Upper lobe of right lung (tissue), 1 donor: ENCODE measurements at regions not wholly inside any gene's neighbourhood (a gene's known extent, or its start where the extent isn't known, plus 50 kb on each side); places are given as distances from the start of the nearest gene placed in this dataset.

Experiments
- ATAC-seq: fragments of 200-7000 bp; cut with Tn5 transposase; one replicate; pipeline ENCODE4 v1.9.1; 2020; ENCODE audit warnings: mild to moderate bottlenecking, moderate library complexity
- DNase-seq: peaks from one replicate; pipeline ENCODE4 v3.0.0-alpha.2; 2020
- H3K27ac ChIP-seq: fragments of 200-600 bp; one replicate; pipeline ENCODE4 v1.8.0; 2022
- H3K27me3 ChIP-seq: fragments of 200-600 bp; one replicate; pipeline ENCODE4 v1.8.0; 2022; ENCODE audit warnings: mild to moderate bottlenecking
- H3K36me3 ChIP-seq: fragments of 200-600 bp; one replicate; pipeline ENCODE4 v1.8.0; 2022
- H3K4me1 ChIP-seq: fragments of 200-600 bp; one replicate; pipeline ENCODE4 v1.8.0; 2022
- H3K4me3 ChIP-seq: fragments of 200-600 bp; one replicate; pipeline ENCODE4 v1.8.0; 2022; ENCODE audit warnings: mild to moderate bottlenecking
- H3K9me3 ChIP-seq: fragments of 200-600 bp; one replicate; pipeline ENCODE4 v1.8.0; 2022
- CTCF ChIP-seq: fragments of 200-600 bp; IDR thresholded peaks from one replicate; pipeline ENCODE4 v1.8.0; 2022; ENCODE audit warnings: antibody characterized with exemption
- intact Hi-C: fragments of 100-400 bp; cut with DNase I; formaldehyde crosslinking; loops from one replicate; pipeline ENCODE4 v1.11.0; 2022
- donor health status: DM: no; HTN: yes; CAD: no; lungs with severe emphysema.

- no peak for TF ChIP-seq CTCF
- H3K4me1 ChIP-seq = no peaks in the 10 kb centered on the region
- H3K27ac ChIP-seq = no peak overlapping the region
- no peaks in the 10 kb centered on the region for H3K27me3 ChIP-seq
- no peak overlapping the region for H3K4me3 ChIP-seq
- DNase-seq = no peak
- no peak for ATAC-seq
- H3K36me3 ChIP-seq = no peaks in the 10 kb centered on the region
- no peaks in the 10 kb centered on the region for H3K9me3 ChIP-seq
- intact Hi-C loops = no loop called here
These were observed 953.8 kb downstream of the IGSF11 start for GRCh38 chr3:118080889-118081288.

- no peaks in the 10 kb centered on the region for H3K27me3 ChIP-seq
- no peak overlapping the region for H3K27ac ChIP-seq
- intact Hi-C loops = no loop called here
- H3K9me3 ChIP-seq = no peaks in the 10 kb centered on the region
- no peaks in the 10 kb centered on the region for H3K36me3 ChIP-seq
- no peaks in the 10 kb centered on the region for H3K4me1 ChIP-seq
- no peak overlapping the region for H3K4me3 ChIP-seq
- DNase-seq (no peak), ATAC-seq (no peak)
- TF ChIP-seq CTCF = no peak
These were observed 946.0 kb downstream of the IGSF11 start for GRCh38 chr3:118088696-118089095.

GRCh38 chr3:118089563-118089962, 945.1 kb downstream of the IGSF11 start:
- Histone ChIP-seq H3K4me1 (no peaks in the 10 kb centered on the region), H3K36me3 (no peaks in the 10 kb centered on the region), H3K9me3 (no peaks in the 10 kb centered on the region), H3K27me3 (no peaks in the 10 kb centered on the region), H3K27ac (no peak overlapping the region), H3K4me3 (no peak overlapping the region)
- no peak for DNase-seq
- intact Hi-C loops = no loop called here
- no peak for ATAC-seq
- no peak for TF ChIP-seq CTCF

- H3K9me3 ChIP-seq = no peaks in the 10 kb centered on the region
- intact Hi-C loops = no loop called here
- no peak overlapping the region for H3K4me3 ChIP-seq
- no peaks in the 10 kb centered on the region for H3K4me1 ChIP-seq
- no peak for TF ChIP-seq CTCF
- H3K27me3 ChIP-seq = no peaks in the 10 kb centered on the region
- ATAC-seq (no peak), DNase-seq (no peak)
- H3K36me3 ChIP-seq = no peaks in the 10 kb centered on the region
- H3K27ac ChIP-seq = no peak overlapping the region
These were observed 937.4 kb downstream of the IGSF11 start for GRCh38 chr3:118097226-118097625.

GRCh38 chr3:118097660-118098059, 937.0 kb downstream of the IGSF11 start:
- Histone ChIP-seq H3K9me3 (no peaks in the 10 kb centered on the region), H3K4me3 (no peak overlapping the region), H3K27ac (no peak overlapping the region), H3K36me3 (no peaks in the 10 kb centered on the region), H3K4me1 (no peaks in the 10 kb centered on the region), H3K27me3 (no peaks in the 10 kb centered on the region)
- ATAC-seq (no peak), DNase-seq (no peak)
- no peak for TF ChIP-seq CTCF
- intact Hi-C loops = no loop called here

GRCh38 chr3:118098827-118099226, 935.8 kb downstream of the IGSF11 start:
- DNase-seq = no peak
- no peak for TF ChIP-seq CTCF
- Histone ChIP-seq H3K9me3 (no peaks in the 10 kb centered on the region), H3K27me3 (no peaks in the 10 kb centered on the region), H3K4me1 (no peaks in the 10 kb centered on the region), H3K27ac (no peak overlapping the region), H3K36me3 (no peaks in the 10 kb centered on the region), H3K4me3 (no peak overlapping the region)
- intact Hi-C loops = no loop called here
- no peak for ATAC-seq
